ENCODE measurements at regions not wholly inside any gene's neighbourhood (a gene's known extent, or its start where the extent isn't known, plus 50 kb on each side); places are given as distances from the start of the nearest gene placed in this dataset.
A peak's percentile ranks its signal among the peaks of the same experiment; 100 is the strongest.

GRCh38 chr13:55682776-55683175 is 1457.9 kb upstream of the PRR20A start:
- Histone ChIP-seq H3K4me1 (ENCODE audit: control insufficient read depth in 2 of 3, insufficient read depth in 2 of 3, low read depth in 1 of 3, low read length in 3 of 3) (no peaks in the 10 kb centered on the region), H3K27ac (ENCODE audit: low read depth in 2 of 2, low read length in 2 of 2) (no peak overlapping the region), H3K9me3 (ENCODE audit: control insufficient read depth in 2 of 3, insufficient read depth in 1 of 3, low read length in 3 of 3) (peaks cover 0 to 3% (median 0%) of the 10 kb centered on the region in 3 donors), H3K27me3 (ENCODE audit: control insufficient read depth, insufficient read depth, low read length) (no peaks in the 10 kb centered on the region), H3K36me3 (ENCODE audit: control insufficient read depth in 2 of 3, insufficient read depth in 3 of 3, low read length in 3 of 3) (no peaks in the 10 kb centered on the region), H3K9ac (ENCODE audit: low read length in 3 of 3) (no peak overlapping the region), H3K4me3 (ENCODE audit: low read length in 3 of 3) (no peak overlapping the region)
- intact Hi-C loops (cut with DNase I): no loop called here
- DNase-seq (peak in 2 of 5 donors; percentile 18 to 60), FAIRE-seq (no peak)
- TF ChIP-seq CTCF (IDR thresholded peaks at IDR 0.05; ENCODE audit: borderline replicate concordance, extremely low read depth, insufficient read depth): no peak

GRCh38 chr13:55705526-55705925 is 1435.2 kb upstream of the PRR20A start:
- TF ChIP-seq CTCF (IDR thresholded peaks at IDR 0.05; ENCODE audit: borderline replicate concordance, extremely low read depth, insufficient read depth): no peak
- FAIRE-seq (no peak), DNase-seq (no peak)
- Histone ChIP-seq H3K27me3 (ENCODE audit: control insufficient read depth, insufficient read depth, low read length) (no peaks in the 10 kb centered on the region), H3K4me3 (ENCODE audit: low read length in 3 of 3) (no peak overlapping the region), H3K27ac (ENCODE audit: low read depth in 2 of 2, low read length in 2 of 2) (no peak overlapping the region), H3K9ac (ENCODE audit: low read length in 3 of 3) (no peak overlapping the region), H3K36me3 (ENCODE audit: control insufficient read depth in 2 of 3, insufficient read depth in 3 of 3, low read length in 3 of 3) (no peaks in the 10 kb centered on the region), H3K4me1 (ENCODE audit: control insufficient read depth in 2 of 3, insufficient read depth in 2 of 3, low read depth in 1 of 3, low read length in 3 of 3) (no peaks in the 10 kb centered on the region), H3K9me3 (ENCODE audit: control insufficient read depth in 2 of 3, insufficient read depth in 1 of 3, low read length in 3 of 3) (no peaks in the 10 kb centered on the region)
- intact Hi-C loops (cut with DNase I): no loop called here

GRCh38 chr13:55705971-55706370 is 1434.7 kb upstream of the PRR20A start:
- no peaks in the 10 kb centered on the region for H3K9me3 ChIP-seq (ENCODE audit: control insufficient read depth in 2 of 3, insufficient read depth in 1 of 3, low read length in 3 of 3)
- no peak overlapping the region for H3K9ac ChIP-seq (ENCODE audit: low read length in 3 of 3)
- no peak overlapping the region for H3K4me3 ChIP-seq (ENCODE audit: low read length in 3 of 3)
- H3K4me1 ChIP-seq (ENCODE audit: control insufficient read depth in 2 of 3, insufficient read depth in 2 of 3, low read depth in 1 of 3, low read length in 3 of 3): no peaks in the 10 kb centered on the region
- TF ChIP-seq CTCF (IDR thresholded peaks at IDR 0.05; ENCODE audit: borderline replicate concordance, extremely low read depth, insufficient read depth): no peak
- FAIRE-seq: no peak
- H3K27ac ChIP-seq (ENCODE audit: low read depth in 2 of 2, low read length in 2 of 2): no peak overlapping the region
- DNase-seq: peak in 3 of 5 donors; percentile 11 to 77 (median 45)
- no peaks in the 10 kb centered on the region for H3K36me3 ChIP-seq (ENCODE audit: control insufficient read depth in 2 of 3, insufficient read depth in 3 of 3, low read length in 3 of 3)
- H3K27me3 ChIP-seq (ENCODE audit: control insufficient read depth, insufficient read depth, low read length): no peaks in the 10 kb centered on the region
- intact Hi-C loops (cut with DNase I): no loop called here

GRCh38 chr13:55714120-55714519 is 1426.6 kb upstream of the PRR20A start:
- no peaks in the 10 kb centered on the region for H3K9me3 ChIP-seq (ENCODE audit: control insufficient read depth in 2 of 3, insufficient read depth in 1 of 3, low read length in 3 of 3)
- no peak for TF ChIP-seq CTCF (IDR thresholded peaks at IDR 0.05; ENCODE audit: borderline replicate concordance, extremely low read depth, insufficient read depth)
- no peaks in the 10 kb centered on the region for H3K4me1 ChIP-seq (ENCODE audit: control insufficient read depth in 2 of 3, insufficient read depth in 2 of 3, low read depth in 1 of 3, low read length in 3 of 3)
- no peaks in the 10 kb centered on the region for H3K36me3 ChIP-seq (ENCODE audit: control insufficient read depth in 2 of 3, insufficient read depth in 3 of 3, low read length in 3 of 3)
- DNase-seq (no peak), FAIRE-seq (no peak)
- no peak overlapping the region for H3K9ac ChIP-seq (ENCODE audit: low read length in 3 of 3)
- H3K27ac ChIP-seq (ENCODE audit: low read depth in 2 of 2, low read length in 2 of 2): no peak overlapping the region
- intact Hi-C loops (cut with DNase I): no loop called here
- no peaks in the 10 kb centered on the region for H3K27me3 ChIP-seq (ENCODE audit: control insufficient read depth, insufficient read depth, low read length)
- no peak overlapping the region for H3K4me3 ChIP-seq (ENCODE audit: low read length in 3 of 3)

All from kidney (tissue), 13 donors.